DMS153 (cell line): ENCODE measurements at regions not wholly inside any gene's neighbourhood (a gene's known extent, or its start where the extent isn't known, plus 50 kb on each side); places are given as distances from the start of the nearest gene placed in this dataset.
"Not testable (repeated sequence)": the region's sequence is repeated elsewhere in the genome, so short reads cannot be mapped to it uniquely, and the experiment has no call there.

ENCODE experiments used
- DNase-seq: peaks from one replicate; lab custom pipeline; 2025; lab: John Stamatoyannopoulos, UW

DNA sequence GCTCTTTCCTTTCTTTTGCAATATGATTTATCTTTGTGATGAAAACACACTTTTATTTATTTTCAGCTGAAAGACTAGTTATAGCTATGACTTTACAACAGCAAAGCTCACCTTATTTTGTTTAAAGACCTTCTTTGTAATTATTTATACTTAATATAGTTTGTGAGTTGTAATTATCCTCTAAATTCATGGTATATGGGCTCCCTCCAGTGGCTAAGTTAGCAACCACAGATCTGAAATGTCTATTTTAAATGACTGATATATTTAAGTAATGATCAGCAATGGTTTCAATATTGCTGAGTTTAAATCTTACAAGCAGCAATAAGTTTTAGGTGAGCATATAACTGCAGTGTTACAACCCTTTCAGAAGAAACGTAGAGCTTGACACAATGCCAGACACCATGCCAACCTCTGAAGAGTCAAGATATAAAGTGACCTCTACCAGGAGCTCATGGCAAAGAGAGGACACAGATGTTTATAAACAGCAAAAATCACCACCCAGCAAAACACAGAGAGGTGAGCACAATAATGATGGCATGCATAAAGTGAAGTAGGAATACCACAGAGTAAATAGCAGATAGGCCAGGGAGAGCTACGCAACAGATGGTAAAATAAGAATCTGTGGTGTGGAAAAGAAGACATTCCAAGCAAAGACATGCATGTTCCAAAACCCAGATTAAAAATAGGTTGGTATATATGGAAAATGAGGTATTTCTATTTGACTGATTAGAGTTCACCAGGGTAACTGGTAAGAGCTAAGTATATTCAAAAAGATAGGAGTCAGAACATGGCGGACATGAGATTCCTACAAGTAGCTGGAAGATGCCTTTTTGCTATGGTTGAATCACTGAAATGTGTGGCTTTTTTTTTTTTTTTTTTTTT, 143.7 kb upstream of the ZNF385D start:
- DNase-seq = no peak

DNA sequence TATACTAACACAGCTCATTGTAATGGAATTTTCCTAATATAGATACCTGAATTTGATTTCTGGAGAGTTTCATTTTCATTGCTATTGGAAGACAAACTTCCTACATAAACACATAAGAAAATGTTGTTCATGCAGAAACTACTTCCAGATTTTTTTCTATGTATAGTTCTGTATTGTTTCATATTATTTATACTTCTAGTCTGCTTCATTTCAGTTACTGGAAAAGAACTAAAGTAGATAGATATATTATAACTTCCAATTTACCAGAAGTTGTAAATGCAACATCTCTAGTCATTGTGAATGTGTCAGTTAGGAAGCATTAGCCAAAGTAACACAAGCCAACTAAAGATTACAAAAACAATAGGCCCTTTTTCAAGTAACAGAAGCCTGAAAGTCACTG, 147.3 kb upstream of the ZNF385D start:
- DNase-seq = no peak

DNA sequence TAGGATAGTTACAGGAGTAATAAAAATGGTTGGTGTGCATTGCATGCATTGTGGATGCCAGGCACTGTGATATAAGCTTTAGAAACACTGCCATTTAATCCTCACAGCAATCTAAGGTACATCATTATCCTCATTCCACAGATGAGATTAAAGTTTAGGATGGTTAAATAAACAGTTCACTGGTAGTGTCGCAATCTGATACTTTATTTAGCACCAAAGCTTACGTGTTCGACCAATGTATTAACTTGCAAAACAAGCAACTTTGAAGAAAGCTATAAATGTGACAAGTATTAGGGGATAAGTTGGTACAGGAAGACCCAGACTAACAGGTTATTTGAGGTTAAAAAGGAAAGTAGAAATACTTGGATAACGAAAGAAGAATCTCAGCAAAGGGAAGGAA, 150.5 kb upstream of the ZNF385D start:
- no peak for DNase-seq

DNA sequence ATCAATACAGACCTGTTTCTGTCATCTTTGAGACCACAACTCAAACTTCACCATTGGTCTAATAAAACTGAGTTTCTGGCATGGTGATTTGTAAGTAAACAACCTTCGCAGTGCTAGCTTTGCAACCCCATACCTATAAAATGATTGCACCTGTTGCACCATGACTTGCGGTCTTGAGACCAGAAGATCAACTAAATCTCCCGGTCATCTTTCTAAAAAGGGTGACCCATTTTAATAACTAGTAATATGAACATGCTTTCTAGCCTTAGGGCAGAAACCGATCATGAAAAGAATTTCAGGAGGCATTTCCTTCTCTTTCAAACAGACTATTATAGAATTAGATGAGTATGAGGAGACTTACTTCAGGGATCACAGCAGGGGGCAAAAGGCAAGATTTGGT, 151.9 kb upstream of the ZNF385D start:
- no peak for DNase-seq

DNA sequence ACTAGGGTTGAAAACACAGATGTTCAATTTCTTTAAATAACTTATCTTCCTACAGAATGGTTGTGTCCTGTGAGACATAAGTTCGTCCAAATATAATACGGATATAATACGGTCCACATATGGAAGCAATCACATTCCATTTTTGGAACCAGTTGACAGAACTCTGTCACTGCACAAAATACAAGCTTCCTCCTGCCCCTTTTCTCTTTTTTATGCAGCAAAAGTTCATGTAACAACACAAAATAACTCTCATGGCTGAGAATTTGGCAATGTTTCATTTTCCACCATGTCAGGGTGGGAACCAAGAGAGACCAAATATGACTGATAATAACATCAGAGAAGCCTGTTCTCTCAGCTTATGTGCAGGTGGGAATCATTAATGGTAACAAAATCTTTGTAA, 158.1 kb upstream of the ZNF385D start:
- DNase-seq = no peak

DNA sequence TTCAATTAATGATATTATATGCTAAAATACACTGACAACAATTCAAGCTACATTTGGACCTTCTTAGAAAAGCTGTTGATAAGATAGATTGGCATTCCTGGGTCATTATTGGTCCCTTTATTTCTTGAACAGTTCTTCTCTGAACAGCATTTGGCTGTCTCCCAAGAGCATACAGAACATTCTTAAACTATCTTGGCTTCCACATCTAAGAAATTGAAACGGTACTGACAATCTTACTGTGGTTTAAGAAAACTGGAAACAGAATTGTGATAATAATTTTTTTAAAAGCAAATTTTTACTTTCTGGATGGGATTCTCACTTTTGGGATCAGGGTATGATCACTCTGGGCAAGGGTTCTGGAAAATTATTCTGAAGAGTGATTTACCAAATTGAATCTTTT, 161.7 kb upstream of the ZNF385D start:
- DNase-seq = no peak

DNA sequence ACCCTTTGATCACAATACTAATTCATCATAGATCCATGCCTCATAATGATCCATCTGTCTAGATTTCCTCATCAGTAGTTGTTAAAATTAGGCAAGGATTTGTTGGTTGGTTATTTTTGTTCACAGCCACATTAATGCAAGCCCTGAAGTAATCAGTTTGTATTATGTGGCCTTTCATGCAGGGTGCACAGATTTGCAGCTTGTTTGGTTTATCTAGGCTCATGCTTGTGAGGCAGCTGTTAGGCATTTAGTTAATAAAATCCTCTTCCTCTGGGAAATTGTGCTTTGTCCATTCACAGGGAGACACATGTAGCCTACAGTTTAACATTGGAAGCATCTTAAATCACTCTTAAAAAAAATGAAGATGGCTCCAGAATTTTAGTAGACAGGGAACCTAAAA, 162.8 kb upstream of the ZNF385D start:
- DNase-seq = no peak

DNA sequence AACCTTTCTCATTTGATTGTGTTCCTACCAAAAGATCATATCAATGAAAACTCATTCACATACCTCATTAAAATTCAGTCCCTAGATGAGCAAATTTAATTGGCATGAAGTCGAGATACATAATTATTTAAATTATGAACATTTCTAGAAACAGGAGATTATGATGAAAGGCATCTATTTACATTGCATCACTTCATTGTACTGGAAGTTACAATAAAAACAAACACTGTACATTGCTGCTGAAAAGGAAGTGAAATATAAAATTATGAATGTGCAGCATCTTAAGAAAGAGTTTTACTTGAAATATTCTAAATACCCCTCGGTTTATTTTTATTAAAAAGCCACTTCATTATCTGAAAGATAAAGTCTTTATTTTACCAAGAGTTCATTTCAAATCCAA, 163.4 kb upstream of the ZNF385D start:
- no peak for DNase-seq

DNA sequence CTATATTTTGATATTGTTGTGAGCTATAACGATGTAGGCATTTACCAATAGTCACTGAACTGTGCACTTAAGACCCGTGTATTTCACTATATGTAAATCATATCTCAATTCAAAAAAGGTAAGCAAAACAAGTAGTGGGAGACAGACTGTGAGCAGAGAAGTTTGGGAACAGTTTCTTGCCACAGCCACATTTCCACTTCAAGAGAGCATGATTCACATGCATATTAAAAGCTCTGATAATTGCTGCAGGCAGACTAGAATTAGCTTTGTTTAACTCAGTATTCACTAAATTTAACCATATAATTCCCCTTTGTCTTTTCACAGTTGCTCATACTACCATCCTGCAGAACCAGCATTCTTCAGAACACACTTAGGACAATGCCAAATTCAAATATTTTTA, 168.4 kb upstream of the ZNF385D start:
- no peak for DNase-seq

DNA sequence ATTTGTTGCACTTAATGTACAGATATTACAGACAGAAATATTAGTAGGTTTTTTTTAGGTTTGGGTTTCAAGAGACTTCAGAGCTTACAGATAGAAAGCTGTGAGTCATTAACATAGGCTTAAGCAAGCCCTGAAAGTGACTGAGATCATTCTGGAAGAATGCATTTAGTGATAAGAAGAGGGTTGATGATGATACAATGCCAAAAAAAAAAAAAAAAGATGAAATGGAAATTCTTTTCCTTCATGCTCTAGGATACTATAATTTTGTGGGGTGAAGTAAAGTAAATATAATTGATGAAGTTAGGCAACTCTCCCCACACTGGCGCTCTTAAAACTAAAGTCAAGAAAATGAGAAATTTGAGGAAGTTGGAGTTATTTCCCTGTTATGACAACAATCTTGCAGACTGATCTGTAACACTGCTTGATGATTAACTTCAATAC, 169.4 kb upstream of the ZNF385D start:
- DNase-seq = no peak

DNA sequence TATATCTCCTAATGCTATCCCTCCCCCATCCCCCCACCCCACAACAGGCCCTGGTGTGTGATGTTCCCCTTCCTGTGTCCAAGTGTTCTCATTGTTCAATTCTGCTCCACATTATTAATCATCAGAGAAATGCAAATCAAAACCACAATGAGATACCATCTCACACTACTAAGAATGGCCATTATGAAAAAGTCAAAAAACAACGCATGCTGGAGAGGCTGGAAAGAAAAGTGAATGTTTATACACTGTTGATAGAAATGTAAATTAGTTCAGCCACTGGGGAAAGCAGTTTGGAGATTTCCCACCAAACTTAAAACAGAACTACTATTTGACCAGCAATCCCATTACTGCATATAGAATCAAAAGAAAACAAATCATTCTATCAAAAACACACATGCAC, 172.1 kb upstream of the ZNF385D start:
- DNase-seq = not testable (repeated sequence)

DNA sequence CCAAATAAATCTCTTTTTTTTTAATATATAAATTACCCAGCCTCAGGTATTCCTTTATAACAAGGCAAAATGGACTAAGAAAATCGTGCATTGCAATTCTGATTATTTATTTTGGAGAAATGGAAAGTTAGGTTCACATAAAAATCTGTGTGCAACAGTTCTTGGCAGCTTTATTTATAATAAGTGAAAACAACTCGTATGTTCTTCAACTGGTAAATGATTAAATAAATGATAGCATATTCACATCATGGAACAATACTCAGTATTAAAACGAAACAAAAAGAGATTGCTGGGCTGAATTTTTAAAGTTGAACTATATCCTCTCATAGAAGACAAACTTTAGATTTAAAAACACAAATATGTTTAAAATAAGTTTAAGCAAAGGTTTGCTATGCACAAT, 176.3 kb upstream of the ZNF385D start:
- DNase-seq = no peak

DNA sequence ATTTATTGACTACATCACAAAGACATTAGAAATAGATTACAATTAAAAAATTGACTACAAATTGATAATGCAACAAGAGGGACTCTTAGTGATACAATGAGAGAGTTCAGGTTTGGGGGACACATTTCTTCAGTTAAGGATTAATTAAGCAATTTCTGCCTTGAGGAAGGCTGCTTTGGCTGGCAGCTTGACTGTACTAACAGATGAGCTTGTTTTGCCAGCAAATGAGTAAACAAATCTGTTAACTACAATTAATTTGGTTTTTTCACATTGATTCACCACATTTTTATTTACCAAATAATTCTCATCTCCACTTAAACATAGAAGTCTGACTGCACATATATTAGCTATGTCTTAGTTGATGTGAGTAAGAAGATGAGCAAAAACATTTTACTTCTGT, 183.6 kb upstream of the ZNF385D start:
- DNase-seq = no peak

DNA sequence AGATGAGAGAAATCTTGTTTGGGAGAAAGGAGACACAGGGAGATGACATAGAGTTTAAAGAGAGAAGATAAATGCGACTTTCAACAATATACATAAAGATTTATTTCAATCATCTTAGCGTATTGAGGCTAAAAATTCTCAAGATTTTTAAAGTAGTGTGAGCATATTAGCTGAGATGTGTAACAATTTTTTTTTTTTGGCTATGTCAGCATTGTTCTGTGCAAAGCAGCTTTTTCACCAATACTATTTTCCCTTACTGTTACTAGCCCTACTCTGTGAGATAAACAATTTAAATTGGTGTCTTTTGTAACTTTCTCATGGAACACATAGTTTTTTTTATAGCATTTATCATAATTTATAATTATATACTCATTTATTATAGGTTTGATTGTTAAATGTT, 185.2 kb upstream of the ZNF385D start:
- DNase-seq = no peak

DNA sequence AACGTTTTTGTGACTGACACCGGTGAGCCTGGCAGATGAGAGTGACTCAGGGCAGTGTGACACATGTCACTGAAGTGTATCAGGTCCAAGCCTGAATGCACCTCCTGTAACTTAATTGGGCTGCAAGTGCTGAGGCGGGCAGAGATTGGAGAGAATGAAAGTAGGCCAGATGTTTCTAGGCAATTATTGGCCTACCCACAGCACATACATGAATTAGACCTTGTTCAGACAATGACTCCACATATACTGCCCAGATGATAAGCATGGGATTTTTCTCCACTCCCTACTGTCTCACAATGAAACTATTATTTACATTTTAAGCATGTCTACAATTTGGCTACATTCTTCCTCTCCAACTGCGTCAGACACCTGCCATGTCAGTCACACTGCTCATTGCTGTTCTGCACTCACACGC, 187.3 kb upstream of the ZNF385D start:
- DNase-seq = no peak

DNA sequence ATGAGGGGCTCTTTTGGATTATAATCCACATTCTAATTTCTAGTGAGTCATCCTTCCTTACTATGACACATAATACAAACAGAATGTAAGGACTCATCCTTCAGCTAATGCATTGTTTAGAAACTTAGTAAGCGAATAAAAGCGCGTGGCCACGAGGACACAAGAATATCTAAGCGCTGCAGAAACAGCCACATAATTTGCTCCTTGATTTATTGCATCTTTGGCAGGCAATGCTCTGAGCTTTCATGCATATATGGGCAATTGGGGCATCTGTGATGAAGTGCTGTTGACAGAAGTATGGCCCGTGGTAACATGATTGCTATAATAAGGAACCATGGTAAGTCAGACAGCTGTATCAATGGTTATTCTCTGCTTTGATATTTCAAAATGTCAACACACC, 191.3 kb upstream of the ZNF385D start:
- DNase-seq = peak; percentile 4

DNA sequence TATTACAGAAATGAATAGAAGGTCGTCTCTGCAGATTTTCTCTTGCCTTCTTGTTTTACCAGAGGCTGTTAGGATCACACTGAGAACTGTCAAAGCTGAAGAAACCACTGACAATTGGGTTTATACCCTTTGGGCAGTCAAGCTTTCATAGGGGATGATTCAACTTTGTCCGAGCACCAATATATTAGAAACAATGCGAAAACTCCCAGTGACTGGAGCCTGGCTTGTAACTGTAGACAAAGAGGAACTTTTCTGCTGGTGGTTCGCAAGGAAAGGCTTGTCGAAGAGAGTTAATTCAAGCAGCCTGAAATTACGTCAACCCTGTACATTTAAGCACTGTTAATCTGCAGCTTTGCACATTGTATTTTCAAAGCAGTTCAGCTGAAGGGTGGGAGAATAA, 193.2 kb upstream of the ZNF385D start:
- DNase-seq = no peak

DNA sequence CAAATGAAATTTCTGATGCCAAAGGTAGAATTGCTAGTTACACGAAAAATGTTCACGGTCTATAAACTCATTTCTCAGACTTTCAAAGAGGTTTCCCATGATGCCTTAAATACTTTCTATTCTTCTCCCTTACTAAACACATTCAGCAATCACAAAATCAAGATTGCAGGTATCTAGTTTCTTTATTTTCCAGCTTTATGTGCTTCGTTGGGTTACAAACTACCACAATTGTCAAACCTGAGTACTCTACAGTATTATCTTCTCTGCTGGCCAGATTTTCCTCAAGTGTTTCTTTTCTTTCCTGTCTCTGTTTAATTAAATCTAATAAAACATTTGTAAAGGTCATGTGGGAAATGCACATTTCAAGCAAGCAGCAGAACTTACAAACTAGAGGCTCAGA, 201.8 kb upstream of the ZNF385D start:
- DNase-seq = no peak

DNA sequence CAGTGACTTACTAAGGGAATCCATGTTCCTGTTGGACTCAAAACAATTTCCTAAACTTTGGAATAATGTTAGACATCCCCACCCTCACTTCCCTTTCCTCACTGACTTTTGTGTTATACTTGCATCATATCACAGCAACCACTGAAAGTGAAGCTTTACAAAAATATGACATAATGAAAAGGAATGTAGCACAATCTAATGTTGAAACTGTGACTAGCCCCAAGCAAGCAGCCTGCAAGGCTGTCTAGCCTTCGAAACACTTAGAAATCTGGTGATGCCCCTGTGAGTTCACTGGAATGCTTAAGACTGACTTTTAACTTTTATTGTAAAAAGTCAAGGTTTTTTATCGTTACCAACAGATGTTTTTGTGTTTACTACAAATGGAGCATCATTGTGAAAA, 203.7 kb upstream of the ZNF385D start:
- DNase-seq = no peak

DNA sequence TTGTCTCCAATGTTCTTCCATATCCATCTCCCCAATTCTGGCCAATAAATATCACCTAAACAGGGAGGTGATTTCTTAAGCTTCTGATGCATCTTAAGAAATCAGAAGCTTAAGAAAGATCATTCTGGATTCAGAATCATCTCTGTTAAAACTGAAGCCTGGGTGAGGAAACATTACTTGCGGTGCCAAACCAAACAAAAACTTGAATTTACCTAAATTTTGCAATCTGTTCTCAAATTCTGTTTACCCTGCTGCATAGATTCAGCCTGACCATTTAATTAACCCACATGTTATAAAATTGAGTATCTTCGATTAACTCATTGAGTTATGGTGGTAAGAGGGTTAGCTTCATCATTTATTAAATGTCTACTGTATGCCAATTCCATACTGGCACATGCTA, 204.4 kb upstream of the ZNF385D start:
- no peak for DNase-seq

DNA sequence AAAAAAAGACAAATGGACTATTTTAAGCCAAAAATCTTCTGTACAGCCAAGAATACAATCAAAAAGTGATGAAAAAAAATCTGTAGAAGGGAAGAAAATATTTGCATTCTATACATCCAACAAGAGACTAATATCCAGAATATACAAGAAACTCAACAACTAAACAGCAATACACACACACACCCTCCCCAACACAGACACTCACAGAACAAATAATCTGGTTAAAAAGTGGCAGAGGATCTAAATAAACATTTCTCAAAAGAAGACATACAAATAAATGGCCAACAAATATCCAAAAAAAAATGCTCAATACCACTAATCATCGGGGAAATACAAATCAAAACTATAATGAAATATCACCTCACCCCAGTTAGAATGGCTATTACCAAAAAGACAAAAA, 209.0 kb upstream of the ZNF385D start:
- no peak for DNase-seq

DNA sequence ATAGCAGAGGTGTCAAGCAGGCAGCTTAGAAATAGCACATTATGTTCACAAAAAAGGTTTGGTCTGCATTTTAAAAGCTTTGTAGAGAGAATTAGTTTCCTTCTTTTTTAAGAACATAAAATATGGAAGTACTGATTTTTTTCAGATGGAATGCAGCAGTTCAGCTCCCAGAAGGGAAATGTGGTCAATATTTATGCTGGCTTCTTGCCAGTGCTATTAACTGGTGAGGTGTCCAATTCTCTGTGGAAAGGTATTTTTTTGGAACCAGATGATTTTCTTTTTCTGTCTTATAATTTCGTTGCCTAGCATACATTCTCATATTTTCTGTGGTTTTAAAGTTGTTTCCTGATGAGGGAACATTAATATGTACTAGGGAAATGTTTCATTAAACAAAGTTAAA, 211.4 kb upstream of the ZNF385D start:
- no peak for DNase-seq

DNA sequence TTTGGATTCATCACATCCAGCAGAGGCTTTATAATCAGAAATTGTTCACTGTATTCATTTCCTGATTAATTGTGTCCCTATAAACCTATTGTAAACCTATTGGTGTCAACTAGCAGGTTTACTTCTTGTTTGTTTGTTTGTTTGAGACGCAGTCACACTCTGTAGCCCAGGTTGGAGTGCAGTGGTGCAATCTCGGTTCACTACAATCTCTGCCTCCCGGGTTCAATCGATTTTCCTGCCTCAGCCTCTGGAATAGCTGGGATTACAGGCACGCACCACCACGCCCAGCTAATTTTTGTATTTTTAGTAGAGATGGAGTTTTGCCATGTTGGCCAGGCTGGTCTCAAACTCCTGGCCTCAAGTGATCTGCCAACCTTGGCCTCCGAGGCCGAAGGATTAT, 215.4 kb upstream of the ZNF385D start:
- DNase-seq = not testable (repeated sequence)

DNA sequence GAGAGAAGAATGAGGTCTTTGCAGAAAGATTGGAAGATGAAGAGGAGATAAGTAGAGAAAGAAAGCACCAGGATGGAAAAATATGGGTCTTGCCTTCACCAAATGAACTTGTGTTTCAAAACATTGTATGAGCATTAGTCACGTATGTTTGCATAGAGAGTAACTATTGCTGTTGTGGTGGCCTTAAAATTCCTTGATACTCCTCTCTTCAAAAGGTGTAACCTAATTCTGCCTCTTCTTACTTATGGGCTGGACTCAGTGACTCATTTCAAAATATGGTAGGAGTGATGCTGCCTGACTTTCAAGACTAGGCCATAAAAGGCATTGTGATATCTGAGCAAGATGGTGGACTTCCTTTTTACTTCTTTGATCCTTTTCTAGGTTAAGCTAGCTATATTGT, 228.7 kb upstream of the ZNF385D start:
- DNase-seq = no peak
